MG63 (cell line): ENCODE measurements at regions not wholly inside any gene's neighbourhood (a gene's known extent, or its start where the extent isn't known, plus 50 kb on each side); places are given as distances from the start of the nearest gene placed in this dataset.
A peak's percentile ranks its signal among the peaks of the same experiment; 100 is the strongest.
"Not testable (repeated sequence)": the region's sequence is repeated elsewhere in the genome, so short reads cannot be mapped to it uniquely, and the experiment has no call there.

ENCODE experiments used
- DNase-seq: peaks from one replicate; pipeline ENCODE4 v3.0.0-alpha.2; 2020
- H3K27me3 ChIP-seq: fragments of 250-450 bp; sonication (Bioruptor Pico); 2 replicates; pipeline ENCODE4 v1.5.1; 2020; ENCODE audit warnings: mild to moderate bottlenecking, moderate library complexity
- H3K36me3 ChIP-seq: fragments of 250-450 bp; sonication (Bioruptor Pico); 2 replicates; pipeline ENCODE4 v1.5.1; 2020; ENCODE audit warnings: mild to moderate bottlenecking, moderate library complexity
- H3K4me3 ChIP-seq: fragments of 250-450 bp; sonication (Bioruptor Pico); 2 replicates; pipeline ENCODE4 v1.5.1; 2020; ENCODE audit warnings: mild to moderate bottlenecking, moderate library complexity
- H3K9me3 ChIP-seq: fragments of 250-450 bp; sonication (Bioruptor Pico); 2 replicates; pipeline ENCODE4 v1.5.1; 2020; ENCODE audit warnings: mild to moderate bottlenecking, moderate library complexity

DNA sequence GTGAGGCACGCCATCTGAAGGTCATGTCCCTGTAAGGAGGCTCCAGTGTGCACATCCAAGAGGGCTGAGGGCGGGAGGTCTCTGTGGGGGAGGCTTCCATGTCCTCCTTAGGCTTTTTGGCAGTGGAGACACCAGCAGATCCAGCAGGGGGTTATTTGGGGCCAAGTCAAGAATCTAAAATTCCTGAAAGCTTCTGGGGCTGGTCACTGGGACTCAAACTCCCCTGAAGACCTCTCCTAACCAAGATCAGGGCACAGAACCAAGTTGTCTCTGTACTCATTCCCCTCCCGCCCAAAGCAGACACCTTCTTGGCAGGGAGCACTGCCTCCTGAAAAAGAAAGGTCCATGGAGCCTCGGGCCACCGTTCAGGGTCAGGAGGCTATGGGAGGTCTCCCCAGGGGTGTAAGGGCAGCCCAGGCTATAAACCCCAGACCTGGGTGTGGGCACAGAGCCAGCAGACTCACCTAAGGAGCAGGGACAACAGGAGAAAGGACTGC, 127.4 kb upstream of the ADRA1B start:
- DNase-seq = no peak
- H3K4me3 ChIP-seq = no peak overlapping the region
- H3K9me3 ChIP-seq = no peaks in the 10 kb centered on the region
- no peaks in the 10 kb centered on the region for H3K36me3 ChIP-seq
- peaks cover 2% of the 10 kb centered on the region; the same call in 1 of the 2 replicates for H3K27me3 ChIP-seq

DNA sequence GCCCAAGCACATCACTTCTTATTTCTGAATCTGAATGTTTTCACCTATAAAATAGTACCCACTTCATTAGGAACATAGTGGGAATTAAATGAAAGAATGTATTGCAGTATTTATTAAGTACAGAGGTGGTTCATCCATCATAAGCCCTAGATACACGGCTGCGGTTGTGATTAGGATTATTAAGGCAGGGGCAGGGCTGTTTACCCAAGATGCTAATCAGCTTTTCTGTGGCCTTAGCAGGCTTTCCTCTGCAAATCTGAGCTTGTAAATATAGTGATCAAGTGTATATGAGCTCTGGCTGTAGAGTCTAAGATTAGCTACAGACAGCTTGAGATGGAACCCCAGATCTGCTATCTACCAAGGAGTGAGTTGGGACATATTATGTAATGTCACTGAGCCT, 124.1 kb upstream of the ADRA1B start:
- no peak for DNase-seq
- Histone ChIP-seq H3K4me3 (no peak overlapping the region), H3K9me3 (no peaks in the 10 kb centered on the region), H3K36me3 (no peaks in the 10 kb centered on the region), H3K27me3 (no peaks in the 10 kb centered on the region)

DNA sequence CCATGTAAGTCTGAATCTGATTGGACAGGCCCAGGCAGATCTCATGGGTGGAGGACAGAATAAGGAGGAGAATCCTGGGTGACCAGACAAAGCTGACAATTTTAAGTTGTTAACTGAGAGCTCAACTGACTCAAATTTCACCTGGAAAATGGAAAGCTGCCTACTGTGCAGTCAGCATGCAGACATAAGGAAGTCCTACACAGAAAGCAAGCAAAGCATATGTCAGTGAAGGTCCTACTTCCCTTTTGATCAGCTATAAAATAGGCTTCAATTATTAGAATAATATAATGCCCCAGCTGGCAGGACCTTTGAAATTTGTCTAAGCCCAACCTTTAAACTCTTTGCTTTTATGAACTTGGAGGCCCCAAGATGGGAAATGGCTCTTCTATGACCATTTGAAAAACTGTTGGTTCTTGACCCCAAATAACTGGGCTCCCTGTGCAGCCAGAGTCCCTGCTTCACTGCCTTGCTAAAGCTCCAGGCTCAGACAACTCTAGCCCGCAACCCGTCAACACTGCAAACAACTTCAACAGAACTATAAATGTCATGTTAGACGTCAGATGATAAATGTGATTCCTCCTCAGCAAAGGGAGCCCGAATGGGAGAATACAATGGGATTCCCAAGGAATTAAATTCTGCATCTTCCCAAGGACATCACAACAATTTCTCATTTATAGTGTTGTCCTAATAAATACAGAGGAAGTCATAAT, 118.9 kb upstream of the ADRA1B start:
- no peaks in the 10 kb centered on the region for H3K36me3 ChIP-seq
- H3K9me3 ChIP-seq = no peaks in the 10 kb centered on the region
- H3K4me3 ChIP-seq = no peak overlapping the region
- DNase-seq = no peak
- no peaks in the 10 kb centered on the region for H3K27me3 ChIP-seq

DNA sequence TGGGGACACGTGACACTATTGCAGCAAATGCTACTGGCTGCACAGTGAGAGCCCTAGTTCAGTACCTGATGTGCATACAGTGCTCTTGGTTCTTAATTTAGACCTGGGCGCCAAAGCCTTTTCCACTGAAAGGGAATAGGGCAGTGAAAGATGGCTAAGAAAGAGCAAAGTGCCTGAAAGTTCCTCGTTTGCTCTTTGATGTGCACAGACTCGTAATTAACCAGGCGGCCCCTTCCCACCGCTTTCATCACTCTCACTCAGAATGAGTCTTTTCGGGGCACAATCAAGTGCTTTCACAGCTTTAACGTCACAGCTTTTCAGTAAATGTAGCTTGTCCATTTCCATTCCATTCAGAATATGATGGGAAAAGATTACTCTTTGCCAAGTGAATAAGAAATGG, 116.6 kb upstream of the ADRA1B start:
- Histone ChIP-seq H3K4me3 (no peak overlapping the region), H3K9me3 (no peaks in the 10 kb centered on the region), H3K27me3 (no peaks in the 10 kb centered on the region), H3K36me3 (no peaks in the 10 kb centered on the region)
- DNase-seq = no peak

DNA sequence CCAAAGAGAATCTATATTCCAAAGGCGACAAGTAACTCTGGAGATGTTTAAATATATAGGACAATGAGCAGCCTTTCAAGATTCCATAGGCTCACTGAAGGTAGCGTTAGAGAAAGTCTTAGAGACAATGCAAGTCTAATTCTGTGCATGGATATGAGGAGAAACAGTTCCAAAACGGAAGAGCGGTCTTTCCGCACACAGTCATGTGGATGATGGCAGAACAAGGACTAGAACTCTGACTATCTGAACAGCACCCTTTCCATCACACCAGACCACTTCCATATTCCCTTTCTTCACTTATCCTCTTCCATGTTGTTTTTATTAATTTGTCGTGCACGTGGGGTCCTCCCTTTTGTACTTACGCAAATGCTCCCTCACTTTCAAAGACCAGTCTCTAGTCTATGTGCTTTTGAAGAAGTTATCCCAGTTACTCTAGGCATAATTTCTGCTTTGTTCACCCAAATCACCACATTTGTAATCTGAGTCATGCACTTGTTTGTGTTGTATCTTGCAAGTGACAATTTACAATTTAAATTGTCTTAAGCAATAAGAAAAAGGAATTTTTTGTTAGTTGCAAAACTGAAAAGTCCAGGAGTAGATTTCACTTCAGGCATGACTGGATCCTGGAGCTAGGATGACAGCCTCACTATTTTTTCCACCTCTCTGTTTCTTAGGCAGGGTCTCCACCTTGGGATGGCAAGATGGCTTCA, 116.0 kb upstream of the ADRA1B start:
- no peak overlapping the region for H3K4me3 ChIP-seq
- no peaks in the 10 kb centered on the region for H3K9me3 ChIP-seq
- H3K27me3 ChIP-seq = no peaks in the 10 kb centered on the region
- DNase-seq = no peak
- H3K36me3 ChIP-seq = no peaks in the 10 kb centered on the region

DNA sequence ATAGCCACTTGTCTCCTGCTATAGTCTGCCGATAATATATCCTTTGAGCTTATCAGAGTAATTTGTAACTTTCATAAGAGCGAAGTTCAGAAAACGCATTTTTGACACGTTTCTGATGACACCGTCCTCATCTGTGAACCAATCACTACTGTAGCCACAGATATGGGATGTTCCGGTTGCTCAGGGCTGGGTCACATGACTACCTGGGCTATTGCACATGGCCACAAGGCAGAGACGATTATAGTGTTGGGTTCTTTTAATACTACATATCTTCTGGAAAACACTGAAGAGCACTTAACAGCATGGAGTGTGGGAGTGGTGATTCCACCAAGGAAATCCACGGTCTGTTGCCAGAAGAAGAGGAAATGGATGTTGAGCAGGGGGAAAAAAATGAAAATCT, 115.0 kb upstream of the ADRA1B start:
- no peak for DNase-seq
- H3K27me3 ChIP-seq = no peaks in the 10 kb centered on the region
- H3K4me3 ChIP-seq = no peak overlapping the region
- H3K9me3 ChIP-seq = 0 out of 2 replicates have a peak, but pooled peaks cover 4% of the 10 kb centered on the region
- no peaks in the 10 kb centered on the region for H3K36me3 ChIP-seq

DNA sequence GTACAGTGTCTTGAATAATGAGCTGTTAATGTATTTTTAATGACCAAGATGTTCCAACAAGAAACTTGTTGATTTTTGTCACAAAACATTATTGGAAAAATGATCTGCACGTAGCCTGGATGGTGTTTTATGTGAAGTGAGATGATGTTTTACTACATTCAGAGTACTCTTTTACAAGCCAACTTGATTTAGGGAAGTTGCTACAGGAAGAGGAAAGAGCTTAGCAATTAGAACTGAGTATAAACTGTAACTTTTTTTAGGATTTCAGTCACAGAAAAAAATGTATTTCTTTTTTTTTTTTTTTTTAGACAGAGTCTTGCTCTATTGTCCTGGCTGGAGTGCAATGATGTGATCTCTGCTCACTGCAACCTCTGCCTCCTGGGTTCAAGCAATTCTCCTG, 113.6 kb upstream of the ADRA1B start:
- Histone ChIP-seq H3K9me3 (0 out of 2 replicates have a peak, but pooled peaks cover 4% of the 10 kb centered on the region), H3K4me3 (no peak overlapping the region), H3K36me3 (no peaks in the 10 kb centered on the region), H3K27me3 (no peaks in the 10 kb centered on the region)
- DNase-seq = no peak

DNA sequence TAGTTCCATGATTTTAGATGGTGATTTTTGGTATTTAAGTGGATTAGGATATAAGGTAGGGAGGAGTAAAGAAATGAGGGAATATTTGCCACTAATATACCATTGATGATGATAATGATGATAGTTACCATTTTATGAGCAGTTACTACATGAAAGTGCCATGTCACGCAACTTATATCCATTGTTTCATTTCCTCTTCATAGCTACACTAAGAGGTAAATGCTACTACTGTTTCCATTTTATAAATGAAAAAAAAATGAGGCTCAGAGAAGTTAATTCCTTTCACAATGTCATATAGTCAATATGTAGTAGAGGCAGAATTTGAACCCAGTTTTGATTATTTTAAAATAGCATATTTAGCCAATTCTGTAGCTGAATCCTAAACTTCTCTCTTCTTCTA, 112.2 kb upstream of the ADRA1B start:
- 0 out of 2 replicates have a peak, but pooled peaks cover 4% of the 10 kb centered on the region for H3K9me3 ChIP-seq
- no peak for DNase-seq
- H3K36me3 ChIP-seq = no peaks in the 10 kb centered on the region
- no peaks in the 10 kb centered on the region for H3K27me3 ChIP-seq
- no peak overlapping the region for H3K4me3 ChIP-seq

DNA sequence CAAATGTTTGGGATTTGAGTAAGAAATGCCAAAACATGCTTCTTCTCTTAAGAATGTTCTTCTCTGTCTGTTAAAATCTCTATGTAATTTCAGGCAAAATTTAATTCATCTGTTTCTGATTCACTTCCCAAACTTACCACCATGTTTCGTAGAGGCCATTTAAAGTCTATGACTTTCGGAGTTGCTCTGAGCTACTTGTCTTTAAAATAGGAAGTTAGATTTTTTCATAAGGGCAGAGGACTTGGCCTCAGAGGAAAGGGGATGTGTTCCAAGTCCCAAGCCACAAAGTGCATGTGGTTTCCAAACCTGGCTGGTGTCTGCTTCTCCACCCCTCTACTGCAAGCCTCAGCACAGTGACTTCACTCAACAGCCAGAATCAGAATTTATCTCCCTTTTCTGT, 111.3 kb upstream of the ADRA1B start:
- DNase-seq = peak; percentile 19
- H3K9me3 ChIP-seq = 0 out of 2 replicates have a peak, but pooled peaks cover 4% of the 10 kb centered on the region
- no peak overlapping the region for H3K4me3 ChIP-seq
- no peaks in the 10 kb centered on the region for H3K27me3 ChIP-seq
- H3K36me3 ChIP-seq = no peaks in the 10 kb centered on the region

DNA sequence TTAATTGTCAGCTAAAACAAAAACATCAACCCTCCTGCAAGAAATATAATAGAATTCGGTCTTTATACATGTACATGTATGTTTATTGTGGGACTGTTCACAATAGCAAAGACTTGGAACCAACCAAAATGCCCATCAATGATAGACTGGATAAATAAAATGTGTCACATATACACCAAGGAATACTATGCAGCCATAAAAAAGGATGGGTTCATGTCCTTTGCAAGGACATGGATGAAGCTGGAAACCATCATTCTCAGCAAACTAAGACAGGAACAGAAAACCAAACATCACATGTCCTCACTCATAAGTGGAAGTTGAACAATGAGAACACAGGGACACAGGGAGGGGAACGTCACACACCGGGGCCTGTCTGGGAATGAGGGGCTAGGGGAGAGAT, 109.1 kb upstream of the ADRA1B start:
- H3K27me3 ChIP-seq, H3K36me3 ChIP-seq, H3K9me3 ChIP-seq, H3K4me3 ChIP-seq, DNase-seq: not testable (repeated sequence)

DNA sequence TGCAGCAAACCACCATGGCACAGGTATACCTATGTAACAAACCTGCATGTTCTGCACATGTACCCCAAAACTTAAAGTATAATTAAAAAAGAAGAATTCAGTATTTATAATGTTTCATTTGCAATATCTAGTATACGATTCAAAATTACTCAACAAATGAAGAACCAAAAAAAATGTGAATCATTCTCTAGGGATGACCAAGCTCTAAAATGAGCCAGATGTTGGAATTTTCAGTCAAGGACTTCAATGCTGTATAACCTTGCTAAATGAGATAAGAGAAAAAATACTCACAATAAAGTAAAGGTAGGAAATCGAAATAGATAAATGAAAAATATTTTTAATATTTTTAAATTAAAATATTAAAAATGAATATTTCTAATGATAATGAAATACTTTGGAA, 108.7 kb upstream of the ADRA1B start:
- H3K4me3 ChIP-seq = no peak overlapping the region
- no peaks in the 10 kb centered on the region for H3K36me3 ChIP-seq
- H3K27me3 ChIP-seq = no peaks in the 10 kb centered on the region
- H3K9me3 ChIP-seq = 0 out of 2 replicates have a peak, but pooled peaks cover 4% of the 10 kb centered on the region
- DNase-seq = no peak

DNA sequence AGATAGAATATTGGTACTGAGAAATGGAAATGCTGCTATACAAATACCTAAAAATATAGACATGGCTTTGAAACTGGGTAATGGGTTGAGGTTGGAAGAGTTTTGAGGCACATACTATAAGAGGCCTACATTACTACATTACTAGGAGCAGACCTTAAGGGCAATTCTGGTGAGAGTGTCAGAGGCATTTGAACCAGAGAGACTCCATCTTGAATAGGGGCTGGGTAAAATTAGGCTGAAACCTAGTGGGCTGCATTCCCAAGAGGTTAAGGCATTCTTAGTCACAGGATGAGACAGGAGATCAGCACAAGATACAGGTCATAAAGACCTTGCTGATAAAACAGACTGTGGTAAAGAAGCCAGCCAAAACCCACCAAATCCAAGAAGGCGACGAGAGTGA, 104.6 kb upstream of the ADRA1B start:
- Histone ChIP-seq H3K27me3 (no peaks in the 10 kb centered on the region), H3K4me3 (no peak overlapping the region), H3K9me3 (no peaks in the 10 kb centered on the region), H3K36me3 (no peaks in the 10 kb centered on the region)
- no peak for DNase-seq

DNA sequence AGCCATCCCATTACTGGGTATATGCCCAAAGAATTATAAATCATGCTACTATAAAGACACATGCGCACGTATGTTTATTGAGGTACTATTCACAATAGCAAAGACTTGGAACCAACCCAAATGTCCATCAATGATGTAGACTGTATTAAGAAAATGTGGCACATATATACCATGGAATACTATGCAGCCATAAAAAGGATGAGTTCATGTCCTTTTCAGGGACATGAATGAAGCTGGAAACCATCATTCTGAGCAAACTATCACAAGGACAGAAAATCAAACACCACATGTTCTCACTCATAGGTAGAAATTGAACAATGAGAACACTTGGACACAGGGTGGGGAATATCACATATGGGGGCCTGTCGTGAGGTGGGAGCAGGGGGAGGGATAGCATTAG, 103.5 kb upstream of the ADRA1B start:
- H3K9me3 ChIP-seq, DNase-seq, H3K4me3 ChIP-seq, H3K36me3 ChIP-seq, H3K27me3 ChIP-seq: not testable (repeated sequence)

DNA sequence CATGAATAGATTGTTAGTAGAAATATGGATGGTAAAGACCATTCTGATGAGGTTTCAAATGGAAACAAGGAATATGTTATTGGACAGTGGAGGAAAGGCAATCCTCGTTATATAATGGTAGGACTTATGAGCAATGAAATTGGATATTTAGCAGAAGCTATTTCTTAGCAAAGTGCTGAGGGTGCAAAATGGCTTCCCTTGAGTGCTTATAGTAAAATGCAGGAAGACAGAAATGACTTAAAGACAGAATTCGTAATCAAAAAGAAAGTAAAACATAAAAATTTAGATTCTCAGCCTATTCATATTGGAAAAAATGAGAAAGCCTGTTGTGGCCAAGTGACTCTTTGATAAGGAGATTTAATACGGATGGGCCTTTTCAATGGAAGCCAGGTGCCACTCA, 102.1 kb upstream of the ADRA1B start:
- H3K36me3 ChIP-seq = no peaks in the 10 kb centered on the region
- no peaks in the 10 kb centered on the region for H3K9me3 ChIP-seq

DNA sequence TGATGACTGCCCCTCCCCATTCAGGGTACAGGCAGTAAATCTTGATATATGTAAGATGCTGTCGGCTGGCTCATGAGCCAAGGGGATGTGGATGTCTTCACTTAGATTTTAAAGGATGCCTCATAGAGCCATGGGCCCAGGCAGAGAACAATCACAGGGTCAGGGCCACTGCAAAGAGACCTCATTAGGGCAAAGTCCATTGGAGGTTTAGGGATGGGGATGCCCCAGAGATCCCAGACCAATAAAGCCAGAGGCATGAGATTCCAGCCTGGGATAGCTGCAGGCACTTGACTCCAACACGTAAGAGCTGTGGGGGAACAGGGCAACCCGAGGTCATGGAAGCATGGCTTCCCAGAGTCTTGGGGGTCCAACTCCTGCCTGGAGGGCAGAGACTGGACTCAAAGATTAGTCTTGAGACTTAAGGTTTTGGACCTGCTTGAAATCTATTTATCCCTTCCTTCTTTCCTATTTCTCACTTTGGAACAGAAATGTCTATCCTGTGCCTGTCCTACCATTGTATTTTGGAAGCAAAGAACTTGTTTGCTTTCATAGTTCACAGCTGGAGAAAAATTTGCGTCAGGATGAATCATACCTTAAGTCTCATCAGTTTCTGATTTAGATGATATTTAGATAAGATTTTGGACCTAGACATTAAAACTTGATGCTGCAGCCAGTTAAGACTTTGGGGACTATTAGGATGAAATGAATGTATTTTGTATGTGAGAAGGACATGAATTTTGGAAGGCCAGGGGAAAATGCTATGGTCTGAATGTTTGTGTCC, 101.3 kb upstream of the ADRA1B start:
- DNase-seq = no peak
- Histone ChIP-seq H3K27me3 (no peaks in the 10 kb centered on the region), H3K36me3 (no peaks in the 10 kb centered on the region), H3K4me3 (no peak overlapping the region), H3K9me3 (no peaks in the 10 kb centered on the region)

More for the DNA sequence above, 102.1 kb upstream of the ADRA1B start:
- Histone ChIP-seq H3K4me3 (no peak overlapping the region), H3K27me3 (no peaks in the 10 kb centered on the region)
- no peak for DNase-seq

DNA sequence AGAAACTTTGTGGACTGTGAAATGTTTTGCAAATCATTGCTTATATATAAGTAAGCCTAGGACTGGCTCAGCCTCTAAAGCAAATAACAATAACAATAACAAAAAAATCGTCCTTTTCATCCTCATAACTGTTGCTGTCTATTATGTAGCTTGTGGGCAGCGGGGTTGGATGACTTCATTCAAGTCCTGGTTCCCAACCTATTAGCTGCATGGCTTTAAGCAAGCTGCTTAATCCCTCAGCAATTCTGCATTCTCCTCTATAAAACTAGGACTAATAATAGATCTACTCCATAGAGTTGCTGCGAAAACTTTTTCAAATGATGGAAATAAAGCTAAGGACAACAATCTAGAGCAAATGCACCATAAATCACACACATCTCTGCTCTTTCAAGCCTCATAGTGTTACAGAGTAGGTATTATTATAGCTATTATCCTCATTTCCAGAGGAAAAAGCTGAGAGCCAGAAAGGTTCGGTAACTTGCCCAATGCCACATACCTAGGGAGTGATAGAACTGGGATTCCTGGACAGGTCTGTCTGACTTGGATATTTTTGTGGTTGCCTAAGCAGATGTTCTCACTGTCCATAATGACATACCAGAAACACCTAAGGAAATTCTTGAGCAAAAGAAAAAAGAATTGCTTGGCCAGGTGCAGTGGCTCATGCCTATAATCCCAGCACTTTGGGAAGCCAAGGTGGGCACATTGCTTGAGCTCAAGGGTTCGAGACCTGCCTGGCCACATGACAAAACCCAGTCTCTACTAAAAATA, 98.8 kb upstream of the ADRA1B start:
- peak; percentile 70 for DNase-seq

More for the DNA sequence above, 98.8 kb upstream of the ADRA1B start:
- Histone ChIP-seq H3K4me3 (no peak overlapping the region), H3K27me3 (no peaks in the 10 kb centered on the region), H3K9me3 (no peaks in the 10 kb centered on the region), H3K36me3 (no peaks in the 10 kb centered on the region)
